K562 (cell line): ENCODE measurements at regions not wholly inside any gene's neighbourhood (a gene's known extent, or its start where the extent isn't known, plus 50 kb on each side); places are given as distances from the start of the nearest gene placed in this dataset.

Experiments used
- ATAC-seq: fragments of 200-7000 bp; cut with Tn5 transposase; 3 replicates; pipeline ENCODE4 v1.9.1; 2020; ENCODE audit warnings: moderate library complexity
- BruUV-seq: library from RNA; stranded (reverse); fragments of 400-500 nt; replicated peaks from 2 replicates; lab custom pipeline; 2021; lab: Mats Ljungman, UMichigan
- CTCF ChIA-PET: fragments of 300-600 bp; formaldehyde crosslinking; extraction: SDS; loops from one replicate; lab custom pipeline; 2021; ENCODE audit warnings: low intra/inter-chr PET ratio; lab: Yijun Ruan, JAX
- POLR2A ChIA-PET: fragments of 300-600, 350-650 bp; sonication (Branson Sonifier 250); formaldehyde crosslinking; extraction: SDS; loops from one replicate; lab custom pipeline; 2021; ENCODE audit warnings: antibody characterized with exemption, inconsistent platforms; lab: Yijun Ruan, JAX
- DNase-seq, 4 experiments: peaks; one replicate each; pipeline versions ENCODE4 v3.0.0 to v3.0.0-alpha.2; 2011 to 2018; ENCODE audit warnings: low spot score in 3 of 4, mixed read lengths in 3 of 4; ENCODE audit errors: extremely low read depth in 1 of 4
- FAIRE-seq: peaks from 2 replicates; lab custom pipeline; 2011; peaks lifted over from hg19 to GRCh38; lab: Jason Lieb, UNC
- H2AFZ ChIP-seq: 2 replicates; pipeline ENCODE4 v1.6.0; 2011; ENCODE audit warnings: low read depth, low read length, control low read depth, inconsistent platforms
- H3K27ac ChIP-seq: fragments of 200-600 bp; 3 replicates; pipeline ENCODE4 v1.8.0; 2011; ENCODE audit warnings: low read depth, mild to moderate bottlenecking, control low read depth, inconsistent platforms, low read length, moderate library complexity, mixed read lengths; ENCODE audit errors: extremely low read depth
- H3K27me3 ChIP-seq, 2 experiments: fragments of 300-600 bp in 1 of 2; 2 replicates in 1 of 2; 3 replicates in 1 of 2; pipeline versions ENCODE4 v1.6.0 to v1.8.0; 2011; ENCODE audit warnings: inconsistent platforms in 2 of 2, low read length in 2 of 2, mild to moderate bottlenecking in 1 of 2, mixed read lengths in 1 of 2, moderate library complexity in 1 of 2; ENCODE audit not compliant: control insufficient read depth in 2 of 2, insufficient read depth in 2 of 2
- H3K36me3 ChIP-seq: fragments of 300-600 bp; 3 replicates; pipeline ENCODE4 v1.8.0; 2011; ENCODE audit warnings: mild to moderate bottlenecking, low read length, inconsistent platforms; ENCODE audit not compliant: control insufficient read depth, insufficient read depth
- H3K4me1 ChIP-seq, 2 experiments: fragments of 200-600 bp in 1 of 2; replicated peaks in 1 of 2; 2 replicates in 1 of 2; 3 replicates in 1 of 2; pipeline versions ENCODE4 v1.5.1 to v1.8.0; 2011; ENCODE audit warnings: inconsistent platforms in 2 of 2, low read length in 2 of 2, mild to moderate bottlenecking in 1 of 2, mixed read lengths in 1 of 2, moderate library complexity in 1 of 2; ENCODE audit not compliant: control insufficient read depth in 2 of 2, insufficient read depth in 2 of 2
- H3K4me2 ChIP-seq: 2 replicates; pipeline ENCODE4 v1.6.1; 2011; ENCODE audit warnings: low read length, control low read depth, inconsistent platforms, mixed read lengths; ENCODE audit not compliant: insufficient read depth
- H3K4me3 ChIP-seq: fragments of 200-600 bp; sonication (generic), shearing (Covaris generic); 2 replicates; pipeline ENCODE4 v1.5.1; 2016; ENCODE audit warnings: control low read depth, inconsistent platforms
- H3K79me2 ChIP-seq: fragments of 200-600 bp; 3 replicates; pipeline ENCODE4 v1.8.0; 2011; ENCODE audit warnings: low read length, inconsistent platforms; ENCODE audit not compliant: control insufficient read depth, insufficient read depth
- H3K9ac ChIP-seq, 2 experiments: 2 replicates each; pipeline versions ENCODE4 v1.6.0 to v1.6.1; 2011; ENCODE audit warnings: low read depth in 2 of 2, low read length in 2 of 2, control low read depth in 1 of 2, inconsistent platforms in 1 of 2, mild to moderate bottlenecking in 1 of 2, mixed read lengths in 1 of 2; ENCODE audit not compliant: insufficient read depth in 1 of 2
- H3K9me1 ChIP-seq: one replicate; pipeline ENCODE4 v1.6.0; 2011; ENCODE audit warnings: inconsistent platforms, mild to moderate bottlenecking, low read length, moderate library complexity; ENCODE audit not compliant: control insufficient read depth, insufficient read depth
- H3K9me3 ChIP-seq: replicated peaks from 2 replicates; pipeline ENCODE4 v1.5.1; 2011; ENCODE audit warnings: low read depth, low read length, inconsistent platforms; ENCODE audit not compliant: control insufficient read depth, insufficient read depth
- H4K20me1 ChIP-seq: replicated peaks from 2 replicates; pipeline ENCODE4 v1.6.1; 2011; ENCODE audit warnings: low read length, inconsistent platforms, mixed read lengths; ENCODE audit not compliant: control insufficient read depth, insufficient read depth
- CAMTA2 ChIP-seq: fragments of 250-450 bp; sonication (Bioruptor Pico); conservative IDR thresholded peaks from 2 replicates; pipeline ENCODE4 v1.5.1; 2022
- CBFB ChIP-seq: sonication (generic); formaldehyde crosslinking; IDR thresholded peaks from 2 replicates; pipeline ENCODE4 v1.4.0; 2020; ENCODE audit warnings: mild to moderate bottlenecking, missing genetic modification reagents
- GTF2E2 ChIP-seq: fragments of 200-800 bp; sonication (Bioruptor generic); IDR thresholded peaks from 2 replicates; pipeline ENCODE4 v1.6.1; 2016; ENCODE audit warnings: missing genetic modification characterization, missing compliant biosample characterization
- HDGF ChIP-seq: fragments of 450-650 bp; IDR thresholded peaks from 2 replicates; pipeline ENCODE4 v1.6.1; 2016
- HIVEP1 ChIP-seq: fragments of 250-450 bp; sonication (Bioruptor Pico); IDR thresholded peaks from 2 replicates; pipeline ENCODE4 v1.4.0; 2020; ENCODE audit warnings: mild to moderate bottlenecking
- MTA2 ChIP-seq: fragments of 450-650 bp; IDR thresholded peaks from 2 replicates; pipeline ENCODE4 v1.6.1; 2016; ENCODE audit warnings: low read depth
- MXI1 ChIP-seq: IDR thresholded peaks from 2 replicates; pipeline ENCODE4 v1.6.1; 2011; ENCODE audit warnings: low read depth, mild to moderate bottlenecking, improper control_type of control experiment, low read length
- NRF1 ChIP-seq, 2 experiments: fragments of 450-650 bp; IDR thresholded peaks in 1 of 2; conservative IDR thresholded peaks in 1 of 2; 2 replicates each; pipeline ENCODE4 v1.6.1; 2014; ENCODE audit warnings: mild to moderate bottlenecking in 2 of 2
- TCF7L2 ChIP-seq: fragments of 150-350 bp; IDR thresholded peaks from 2 replicates; pipeline ENCODE4 v1.6.1; 2016; ENCODE audit warnings: low read depth, mild to moderate bottlenecking, low read length, moderate library complexity
- TSC22D4 ChIP-seq: fragments of 450-650 bp; IDR thresholded peaks from 2 replicates; pipeline ENCODE4 v1.6.1; 2016; ENCODE audit warnings: missing genetic modification characterization, missing biosample characterization, control low read depth
- ZBTB7A ChIP-seq: IDR thresholded peaks from 2 replicates; pipeline ENCODE4 v1.6.1; 2011; ENCODE audit warnings: low read depth, mild to moderate bottlenecking, low read length, moderate library complexity, borderline replicate concordance; ENCODE audit not compliant: control insufficient read depth
- ZNF197 ChIP-seq: fragments of 200-800 bp; sonication (Bioruptor generic); IDR thresholded peaks from 2 replicates; pipeline ENCODE4 v1.6.1; 2016; ENCODE audit warnings: low read depth, missing genetic modification characterization, missing compliant biosample characterization
- ZNF282 ChIP-seq: sonication (generic); formaldehyde crosslinking; IDR thresholded peaks from 2 replicates; pipeline ENCODE4 v1.8.1; 2023; ENCODE audit warnings: missing genetic modification reagents
- ZNF347 ChIP-seq: fragments of 450-650 bp; formaldehyde crosslinking; IDR thresholded peaks from 2 replicates; pipeline ENCODE4 v1.4.0; 2020; ENCODE audit warnings: low read depth, mild to moderate bottlenecking, moderate library complexity
- ZNF408 ChIP-seq: fragments of 250-450 bp; sonication (Bioruptor Pico); IDR thresholded peaks from 2 replicates; pipeline ENCODE4 v1.4.0; 2020; ENCODE audit warnings: low read depth, mild to moderate bottlenecking, moderate library complexity
- ZNF57 ChIP-seq: fragments of 450-650 bp; formaldehyde crosslinking; IDR thresholded peaks from 2 replicates; pipeline ENCODE4 v1.4.0; 2020; ENCODE audit warnings: mild to moderate bottlenecking, moderate library complexity
- WGBS: fragments of 100-300 bp; shearing (Covaris generic); methylation state at CpG from one replicate; pipeline ENCODE4 v1.1.6; 2016; ENCODE audit warnings: low coverage, mixed read lengths; ENCODE audit not compliant: insufficient coverage; ENCODE audit errors: missing lambda C conversion rate; 5-methylcytosine and 5-hydroxymethylcytosine counted together
- in situ Hi-C: fragments of 300-500 bp; cut with MboI; formaldehyde crosslinking; loops from 4 replicates; pipeline ENCODE4 v1.15.0; 2018; ENCODE audit warnings: inconsistent platforms, mixed read lengths
- intact Hi-C: fragments of 100-400 bp; cut with micrococcal nuclease; formaldehyde crosslinking; loops from 2 replicates; pipeline ENCODE4 v1.14.2; 2022
- TF ChIP-seq, protein P1 (sequence below): IDR thresholded peaks from 3 replicates; pipeline ENCODE4 v1.6.1; 2011; ENCODE audit warnings: borderline replicate concordance, mild to moderate bottlenecking; ENCODE audit not compliant: insufficient read length, insufficient read depth

DNA sequence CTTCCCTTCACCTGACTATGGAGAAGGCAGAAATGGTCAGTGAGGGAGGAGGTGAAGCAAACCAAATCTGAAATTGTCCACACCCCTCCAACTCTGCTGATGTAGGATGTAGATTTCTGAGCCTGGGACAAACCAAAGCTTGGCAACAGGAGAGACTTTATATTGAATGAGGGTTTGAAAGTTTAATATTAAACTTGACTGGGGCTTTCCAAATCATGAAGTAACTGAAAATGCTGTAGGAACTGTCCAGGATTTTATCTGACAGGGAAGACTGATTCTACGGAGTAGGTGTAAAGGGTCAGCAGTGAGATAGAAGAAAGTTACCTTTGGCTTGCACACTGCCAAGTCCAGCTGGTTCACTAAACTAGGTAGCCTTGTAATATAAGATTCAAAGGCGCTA lies 194.5 kb downstream of the TDRD15 start:
- Histone ChIP-seq H3K4me3 (no peak overlapping the region), H3K27me3 (no peaks in the 10 kb centered on the region), H3K9me3 (no peaks in the 10 kb centered on the region), H3K9me1 (no peaks in the 10 kb centered on the region), H3K9ac (no peak overlapping the region), H3K36me3 (no peaks in the 10 kb centered on the region), H3K4me2 (no peak overlapping the region), H2AFZ (no peak overlapping the region), H3K79me2 (no peaks in the 10 kb centered on the region), H3K4me1 (no peaks in the 10 kb centered on the region; a peak in 1 of 5 replicates), H4K20me1 (no peaks in the 10 kb centered on the region), H3K27ac (no peak overlapping the region)
- ATAC-seq (no peak), FAIRE-seq (no peak), DNase-seq (no peak)
- intact Hi-C loops (loop anchor here (10.0 kb wide), 1 partner anchor 653 kb away; the partner anchor contains the start of gene GDF7), in situ Hi-C loops (no loop called here)
- 0% methylated on average over 2 of the region's 2 CpGs for WGBS
- ChIA-PET POLR2A (no interaction called here), CTCF (interaction anchor here (2.3 kb wide), 1 partner anchor 142 kb away, joined by 19 read pairs; no protein-coding TSS in a partner anchor)
- no peak for TF ChIP-seq GTF2E2 (tag)
- TF ChIP-seq NRF1 (conservative IDR thresholded peaks at IDR 0.05 in 1 of 2, IDR thresholded peaks at IDR 0.05 in 1 of 2): no peak
- TF ChIP-seq HDGF: no peak
- TF ChIP-seq, protein P1, sequence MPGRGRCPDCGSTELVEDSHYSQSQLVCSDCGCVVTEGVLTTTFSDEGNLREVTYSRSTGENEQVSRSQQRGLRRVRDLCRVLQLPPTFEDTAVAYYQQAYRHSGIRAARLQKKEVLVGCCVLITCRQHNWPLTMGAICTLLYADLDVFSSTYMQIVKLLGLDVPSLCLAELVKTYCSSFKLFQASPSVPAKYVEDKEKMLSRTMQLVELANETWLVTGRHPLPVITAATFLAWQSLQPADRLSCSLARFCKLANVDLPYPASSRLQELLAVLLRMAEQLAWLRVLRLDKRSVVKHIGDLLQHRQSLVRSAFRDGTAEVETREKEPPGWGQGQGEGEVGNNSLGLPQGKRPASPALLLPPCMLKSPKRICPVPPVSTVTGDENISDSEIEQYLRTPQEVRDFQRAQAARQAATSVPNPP: no peak
- no TSS peak for BruUV-seq

DNA sequence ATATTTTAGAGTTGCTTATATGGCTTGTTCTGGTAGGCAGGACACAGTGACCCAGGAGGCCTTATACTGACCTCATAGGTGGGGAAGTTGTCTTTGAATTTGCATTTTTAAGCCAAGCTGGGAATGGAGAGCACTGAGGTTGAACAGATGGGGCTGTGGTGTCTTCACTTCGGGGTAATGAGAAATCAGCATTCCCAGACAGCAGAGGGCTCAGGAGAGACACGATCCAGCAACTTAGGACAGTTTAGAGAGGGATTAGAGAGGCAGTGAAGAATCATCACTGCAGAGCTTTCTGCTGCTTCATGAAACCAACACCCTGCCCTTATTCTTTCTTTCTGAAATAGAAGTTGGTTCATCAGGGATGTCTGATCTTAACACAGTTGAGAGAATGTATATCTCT lies 202.4 kb downstream of the TDRD15 start:
- in situ Hi-C loops: loop anchor here (10.0 kb wide), 1 partner anchor 151 kb away; no protein-coding TSS in a partner anchor
- intact Hi-C loops: no loop called here
- POLR2A ChIA-PET: no interaction called here
- no peak for TF ChIP-seq MXI1
- no peak for TF ChIP-seq ZBTB7A
- no peak for TF ChIP-seq MTA2
- TF ChIP-seq ZNF282 (CRISPR knock-in tag): no peak
- no peak for TF ChIP-seq TCF7L2
- TF ChIP-seq TSC22D4 (tag): no peak
- TF ChIP-seq CAMTA2 (CRISPR knock-in tag): no peak
- no peak for TF ChIP-seq ZNF347
- no peak for TF ChIP-seq ZNF408 (CRISPR knock-in tag)
- TF ChIP-seq CBFB: no peak
- no peak for TF ChIP-seq HIVEP1 (CRISPR knock-in tag)
- TF ChIP-seq ZNF57 (CRISPR knock-in tag): no peak
- TF ChIP-seq ZNF197 (CRISPR knock-in tag): no peak

More for the DNA sequence above, 202.4 kb downstream of the TDRD15 start:
- H3K27me3 ChIP-seq: no peaks in the 10 kb centered on the region
- no peak overlapping the region for H2AFZ ChIP-seq
- WGBS: 0% methylated on average over 2 of the region's 2 CpGs
- no peak overlapping the region for H3K9ac ChIP-seq
- no peak for ATAC-seq
- no peaks in the 10 kb centered on the region for H3K9me1 ChIP-seq
- no TSS peak for BruUV-seq
- CTCF ChIA-PET: no interaction called here
- FAIRE-seq: no peak
- H3K79me2 ChIP-seq: no peaks in the 10 kb centered on the region
- no peaks in the 10 kb centered on the region for H4K20me1 ChIP-seq
- H3K9me3 ChIP-seq: no peaks in the 10 kb centered on the region
- no peak for DNase-seq
- no peak overlapping the region for H3K4me2 ChIP-seq
- H3K36me3 ChIP-seq: no peaks in the 10 kb centered on the region
- no peaks in the 10 kb centered on the region for H3K4me1 ChIP-seq
- no peak overlapping the region for H3K27ac ChIP-seq
- H3K4me3 ChIP-seq: no peak overlapping the region
